Ascending aorta (tissue), 2 donors: ENCODE measurements at regions not wholly inside any gene's neighbourhood (a gene's known extent, or its start where the extent isn't known, plus 50 kb on each side); places are given as distances from the start of the nearest gene placed in this dataset.

Experiments
- DNase-seq, 2 donors: peaks; one replicate each; pipeline ENCODE4 v3.0.0-alpha.2; 2019; ENCODE audit warnings: low spot score in 2 of 2
- H3K27ac ChIP-seq, 2 donors: fragments of 200-600 bp; sonication (generic); one replicate each; pipeline ENCODE4 v1.5.1; 2016 to 2017; ENCODE audit warnings: mild to moderate bottlenecking in 1 of 2
- H3K27me3 ChIP-seq: fragments of 200-600 bp; sonication (generic); one replicate; pipeline ENCODE4 v1.5.1; 2017
- H3K36me3 ChIP-seq, 2 donors: fragments of 200-600 bp; sonication (generic); one replicate each; pipeline ENCODE4 v1.5.1; 2016
- H3K4me1 ChIP-seq, 2 donors: fragments of 200-600 bp; sonication (generic); one replicate each; pipeline ENCODE4 v1.5.1; 2016 to 2017; ENCODE audit warnings: mild to moderate bottlenecking in 1 of 2
- H3K4me3 ChIP-seq, 2 donors: fragments of 200-600 bp; sonication (generic); one replicate each; pipeline ENCODE4 v1.5.1; 2016 to 2017; ENCODE audit warnings: mild to moderate bottlenecking in 1 of 2
- H3K9me3 ChIP-seq, 2 donors: fragments of 200-600 bp; sonication (generic); one replicate each; pipeline ENCODE4 v1.5.1; 2016
- intact Hi-C: fragments of 100-400 bp; cut with DNase I; formaldehyde crosslinking; loops from one replicate; pipeline ENCODE4 v1.15.1; 2023
- TF ChIP-seq, protein P1 (sequence below), 3 experiments: fragments of 200-600 bp in 2 of 3; fragments of 450-650 bp in 1 of 3; sonication (generic) in 2 of 3; IDR thresholded peaks; one replicate each; pipeline ENCODE4 v1.5.1; 2016 to 2019; ENCODE audit warnings: antibody characterized with exemption in 3 of 3, mild to moderate bottlenecking in 1 of 3, moderate library complexity in 1 of 3

DNA sequence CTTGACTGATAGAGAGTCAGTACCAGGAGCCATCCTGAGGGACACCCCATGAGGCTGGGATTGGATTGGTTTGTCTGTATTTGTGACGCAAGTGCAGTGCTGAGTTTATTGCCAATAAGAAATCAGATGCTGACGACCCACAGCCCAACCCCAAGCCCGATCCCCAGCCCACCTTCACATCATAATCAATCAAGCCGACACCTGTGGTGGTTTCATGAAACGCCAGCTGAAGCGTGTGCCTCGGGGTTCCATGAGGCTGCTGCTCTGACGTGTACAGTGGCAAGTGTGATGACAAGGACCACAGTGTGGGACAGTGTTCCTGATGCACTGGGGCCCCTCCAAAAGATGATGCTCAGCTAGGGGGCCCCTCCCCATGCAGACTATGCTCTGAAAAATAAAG is 62.1 kb upstream of the C14orf180 start:
- Histone ChIP-seq H3K4me3 (no peak overlapping the region), H3K27me3 (no peaks in the 10 kb centered on the region), H3K36me3 (no peaks in the 10 kb centered on the region), H3K9me3 (peaks cover 11 to 16% of the 10 kb centered on the region in 2 donors), H3K4me1 (no peaks in the 10 kb centered on the region), H3K27ac (no peak overlapping the region)
- DNase-seq, result peak in 1 of 2 donors; percentile 39
- intact Hi-C loops, result no loop called here
- TF ChIP-seq, protein P1, sequence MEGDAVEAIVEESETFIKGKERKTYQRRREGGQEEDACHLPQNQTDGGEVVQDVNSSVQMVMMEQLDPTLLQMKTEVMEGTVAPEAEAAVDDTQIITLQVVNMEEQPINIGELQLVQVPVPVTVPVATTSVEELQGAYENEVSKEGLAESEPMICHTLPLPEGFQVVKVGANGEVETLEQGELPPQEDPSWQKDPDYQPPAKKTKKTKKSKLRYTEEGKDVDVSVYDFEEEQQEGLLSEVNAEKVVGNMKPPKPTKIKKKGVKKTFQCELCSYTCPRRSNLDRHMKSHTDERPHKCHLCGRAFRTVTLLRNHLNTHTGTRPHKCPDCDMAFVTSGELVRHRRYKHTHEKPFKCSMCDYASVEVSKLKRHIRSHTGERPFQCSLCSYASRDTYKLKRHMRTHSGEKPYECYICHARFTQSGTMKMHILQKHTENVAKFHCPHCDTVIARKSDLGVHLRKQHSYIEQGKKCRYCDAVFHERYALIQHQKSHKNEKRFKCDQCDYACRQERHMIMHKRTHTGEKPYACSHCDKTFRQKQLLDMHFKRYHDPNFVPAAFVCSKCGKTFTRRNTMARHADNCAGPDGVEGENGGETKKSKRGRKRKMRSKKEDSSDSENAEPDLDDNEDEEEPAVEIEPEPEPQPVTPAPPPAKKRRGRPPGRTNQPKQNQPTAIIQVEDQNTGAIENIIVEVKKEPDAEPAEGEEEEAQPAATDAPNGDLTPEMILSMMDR (IDR thresholded peaks at IDR 0.05), result no peak

DNA sequence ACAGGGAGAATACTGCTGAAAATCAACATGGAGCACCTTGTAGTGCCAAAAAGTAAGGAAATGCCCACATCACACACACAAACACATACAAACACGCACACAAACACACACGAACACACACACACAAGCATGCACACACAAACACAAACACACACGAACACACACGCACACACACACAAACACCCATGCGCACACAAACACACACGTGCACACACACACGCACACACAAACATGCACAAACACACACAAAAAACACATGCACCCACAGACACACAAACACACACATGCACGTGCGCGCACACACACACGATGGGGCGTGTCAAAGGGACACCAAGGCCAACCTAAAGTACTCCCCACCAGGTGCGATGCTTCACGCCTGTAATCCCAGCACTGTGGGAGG is 61.7 kb upstream of the C14orf180 start:
- Histone ChIP-seq H3K4me1 (no peaks in the 10 kb centered on the region), H3K27me3 (no peaks in the 10 kb centered on the region), H3K36me3 (no peaks in the 10 kb centered on the region), H3K9me3 (peaks cover 11 to 16% of the 10 kb centered on the region in 2 donors), H3K27ac (no peak overlapping the region), H3K4me3 (no peak overlapping the region)
- intact Hi-C loops, result no loop called here
- peak in 1 of 2 donors; percentile 19 for DNase-seq
- TF ChIP-seq, protein P1 (IDR thresholded peaks at IDR 0.05), result no peak

DNA sequence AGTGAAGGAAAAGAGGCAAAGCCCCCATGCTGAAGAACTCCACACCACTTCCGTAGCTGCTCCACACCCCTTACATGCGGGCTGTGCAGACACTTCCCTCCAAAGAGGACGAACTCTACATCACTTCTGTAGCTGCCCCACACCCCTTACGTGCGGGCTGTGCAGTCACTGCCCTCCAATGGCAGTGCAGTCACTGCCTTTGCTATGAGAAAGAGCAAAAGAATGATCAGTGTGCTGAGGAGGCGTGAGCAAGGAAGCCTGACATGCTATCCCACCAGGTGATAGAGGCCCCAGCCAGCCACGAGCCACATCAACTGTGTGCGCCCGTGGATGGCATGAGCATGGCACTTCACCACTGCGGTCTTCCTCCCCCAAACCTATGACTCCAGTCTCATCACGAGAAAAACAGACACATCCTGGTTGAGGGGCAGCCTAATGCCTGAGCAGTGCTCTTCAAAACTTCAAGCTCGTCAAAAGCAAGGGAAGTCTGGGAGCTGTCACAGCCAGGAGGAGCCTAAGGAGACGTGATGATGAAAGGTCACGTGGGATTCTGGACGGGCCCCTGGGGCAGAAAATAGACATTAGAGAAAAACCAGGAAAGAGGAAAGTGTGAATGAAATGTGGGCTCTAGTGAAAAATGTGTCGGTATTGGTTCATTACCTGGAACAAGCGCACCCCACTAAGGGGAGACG is 60.8 kb upstream of the C14orf180 start:
- Histone ChIP-seq H3K9me3 (peaks cover 11 to 16% of the 10 kb centered on the region in 2 donors), H3K36me3 (no peaks in the 10 kb centered on the region), H3K27ac (no peak overlapping the region), H3K27me3 (no peaks in the 10 kb centered on the region), H3K4me3 (no peak overlapping the region), H3K4me1 (no peaks in the 10 kb centered on the region)
- TF ChIP-seq, protein P1 (IDR thresholded peaks at IDR 0.05), result no peak
- DNase-seq, result peak in 1 of 2 donors; percentile 38
- intact Hi-C loops, result no loop called here

DNA sequence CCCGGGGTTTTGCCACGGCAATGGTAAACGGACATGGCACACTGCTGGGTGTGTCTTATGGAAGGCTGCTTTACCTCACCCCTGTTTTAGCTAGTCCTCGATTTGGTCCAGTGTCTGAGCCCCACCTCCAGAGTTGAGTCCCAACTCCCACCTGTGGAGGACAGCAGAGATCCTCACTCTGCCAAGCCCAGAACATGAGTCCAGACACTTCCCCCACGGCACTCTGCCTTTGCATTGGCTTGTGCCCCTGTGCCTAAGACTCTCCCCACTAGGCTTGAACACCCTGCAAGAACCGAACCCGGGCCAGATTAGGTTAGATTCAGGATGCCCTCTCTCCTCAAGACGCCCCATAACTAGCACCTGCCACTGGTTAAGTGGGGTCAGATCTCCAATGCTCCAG is 59.8 kb upstream of the C14orf180 start:
- DNase-seq, result peak in 1 of 2 donors; percentile 24
- Histone ChIP-seq H3K36me3 (no peaks in the 10 kb centered on the region), H3K4me3 (no peak overlapping the region), H3K27me3 (no peaks in the 10 kb centered on the region), H3K27ac (no peak overlapping the region), H3K9me3 (peaks cover 14 to 16% of the 10 kb centered on the region in 2 donors), H3K4me1 (no peaks in the 10 kb centered on the region)
- TF ChIP-seq, protein P1 (IDR thresholded peaks at IDR 0.05), result no peak
- intact Hi-C loops, result no loop called here

DNA sequence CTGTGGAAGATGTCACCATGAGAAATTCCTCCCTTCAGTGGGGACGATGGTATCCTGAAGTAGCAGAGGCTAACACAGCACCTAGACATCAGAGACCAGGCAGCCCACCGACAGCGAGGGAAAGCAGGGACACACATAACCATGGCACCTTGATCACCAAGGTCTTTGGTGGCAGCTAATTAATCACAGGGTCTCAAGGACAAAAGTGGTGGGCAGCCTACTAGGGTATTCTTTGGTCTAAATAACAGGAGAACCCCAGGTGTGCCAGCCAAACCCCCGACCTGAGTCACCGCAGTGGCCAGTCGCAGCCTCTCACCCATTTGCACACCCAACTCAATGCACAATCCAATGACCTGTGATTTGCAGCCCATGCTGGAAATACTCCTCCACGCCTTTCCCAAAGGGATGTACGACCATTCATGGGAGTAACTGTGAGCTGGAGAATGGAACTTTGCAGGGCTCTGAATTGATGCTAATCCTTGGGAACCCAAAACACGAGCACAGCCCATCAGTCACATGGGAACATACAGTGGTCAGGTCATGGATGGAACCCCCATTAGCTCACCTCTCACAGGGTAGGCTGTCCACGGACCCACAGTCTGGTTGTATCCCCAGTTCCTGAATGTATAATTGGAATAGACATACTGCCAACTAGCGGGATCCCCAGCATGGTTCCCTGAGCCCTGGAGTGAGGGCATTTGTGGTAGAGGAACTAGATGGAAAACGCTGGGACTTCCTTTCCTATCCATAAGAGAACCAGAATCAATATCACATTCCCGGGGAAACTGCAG is 58.7 kb upstream of the C14orf180 start:
- H3K4me1 ChIP-seq, result no peaks in the 10 kb centered on the region

More for the DNA sequence above, 58.7 kb upstream of the C14orf180 start:
- TF ChIP-seq, protein P1 (IDR thresholded peaks at IDR 0.05), result no peak
- H3K9me3 ChIP-seq, result peaks cover 11 to 14% of the 10 kb centered on the region in 2 donors
- no peak overlapping the region for H3K4me3 ChIP-seq
- DNase-seq, result peak in 1 of 2 donors; percentile 47
- H3K27me3 ChIP-seq, result no peaks in the 10 kb centered on the region
- no peaks in the 10 kb centered on the region for H3K36me3 ChIP-seq
- H3K27ac ChIP-seq, result no peak overlapping the region
- intact Hi-C loops, result no loop called here
